Kidney (tissue), 13 donors: ENCODE measurements at regions not wholly inside any gene's neighbourhood (a gene's known extent, or its start where the extent isn't known, plus 50 kb on each side); places are given as distances from the start of the nearest gene placed in this dataset.

Source experiments
- DNase-seq, 5 donors: peaks; one replicate each; pipeline ENCODE4 v3.0.0-alpha.2; 2013 to 2020
- FAIRE-seq: peaks from 2 replicates; lab custom pipeline; 2012; peaks lifted over from hg19 to GRCh38; lab: Jason Lieb, UNC
- H3K27ac ChIP-seq, 2 donors: one replicate each; pipeline ENCODE4 v1.7.0; 2013; ENCODE audit warnings: low read depth in 2 of 2, low read length in 2 of 2, inconsistent platforms in 1 of 2
- H3K27me3 ChIP-seq: one replicate; pipeline ENCODE4 v1.7.1; 2013; ENCODE audit warnings: low read length, inconsistent platforms; ENCODE audit not compliant: control insufficient read depth, insufficient read depth
- H3K36me3 ChIP-seq, 3 donors: one replicate each; pipeline versions ENCODE4 v1.7.0 to v1.7.1; 2013; ENCODE audit warnings: low read length in 3 of 3, control low read depth in 1 of 3, inconsistent platforms in 1 of 3; ENCODE audit not compliant: insufficient read depth in 3 of 3, control insufficient read depth in 2 of 3
- H3K4me1 ChIP-seq, 3 donors: one replicate each; pipeline versions ENCODE4 v1.7.0 to v1.7.1; 2013; ENCODE audit warnings: low read length in 3 of 3, inconsistent platforms in 1 of 3, low read depth in 1 of 3; ENCODE audit not compliant: control insufficient read depth in 2 of 3, insufficient read depth in 2 of 3
- H3K4me3 ChIP-seq, 3 donors: one replicate each; pipeline versions ENCODE4 v1.7.0 to v1.8.1; 2013; ENCODE audit warnings: low read length in 3 of 3, control low read depth in 1 of 3, inconsistent platforms in 1 of 3
- H3K9ac ChIP-seq, 3 donors: one replicate each; pipeline versions ENCODE4 v1.7.0 to v1.7.1; 2013; ENCODE audit warnings: low read length in 3 of 3, control low read depth in 1 of 3, inconsistent platforms in 1 of 3
- H3K9me3 ChIP-seq, 3 donors: one replicate each; pipeline versions ENCODE4 v1.7.0 to v1.7.1; 2013; ENCODE audit warnings: low read length in 3 of 3, control low read depth in 1 of 3, inconsistent platforms in 1 of 3; ENCODE audit not compliant: control insufficient read depth in 2 of 3, insufficient read depth in 1 of 3
- intact Hi-C: fragments of 100-400 bp; cut with DNase I; formaldehyde crosslinking; loops from one replicate; pipeline ENCODE4 v1.11.1; 2022
- TF ChIP-seq, protein P1 (sequence below): IDR thresholded peaks from 3 replicates; pipeline ENCODE4 v1.5.1; 2012; ENCODE audit warnings: mild to moderate bottlenecking, moderate library complexity, borderline replicate concordance; ENCODE audit not compliant: insufficient read depth; ENCODE audit errors: extremely low read depth
- donor health status: control.
- donor health status: control.
- donor health status: control.
- donor health status: control.
- donor health status: control.
- donor health status: DM: yes; HTN: yes; CAD: no.
- donor health status: Normal renal cell carcinoma (clear cell type).

DNA sequence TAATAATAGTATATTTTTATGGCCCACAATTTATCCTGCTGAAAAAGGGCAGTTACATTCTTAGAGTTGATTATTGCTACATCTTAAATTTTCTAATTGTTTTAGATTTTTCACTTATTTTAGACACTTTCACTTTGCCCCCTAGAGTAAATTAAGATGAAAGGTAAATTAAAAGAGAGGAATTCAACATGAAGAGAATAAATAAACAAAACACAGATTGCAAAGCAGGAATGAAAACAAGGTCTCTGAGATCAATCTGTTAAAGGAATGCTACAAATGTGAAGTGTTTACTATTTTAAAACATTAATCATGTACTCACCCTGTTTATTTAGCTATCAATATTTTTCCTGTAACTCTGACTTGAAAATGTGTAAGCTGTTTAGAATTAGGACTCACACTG lies 113.5 kb upstream of the ETAA1 start:
- Histone ChIP-seq H3K27ac (no peak overlapping the region), H3K9me3 (no peaks in the 10 kb centered on the region), H3K36me3 (no peaks in the 10 kb centered on the region), H3K4me1 (no peaks in the 10 kb centered on the region), H3K4me3 (no peak overlapping the region), H3K27me3 (no peaks in the 10 kb centered on the region), H3K9ac (no peak overlapping the region)
- peak in 2 of 5 donors; percentile 27 to 69 for DNase-seq
- intact Hi-C loops, result no loop called here
- FAIRE-seq, result no peak
- TF ChIP-seq, protein P1, sequence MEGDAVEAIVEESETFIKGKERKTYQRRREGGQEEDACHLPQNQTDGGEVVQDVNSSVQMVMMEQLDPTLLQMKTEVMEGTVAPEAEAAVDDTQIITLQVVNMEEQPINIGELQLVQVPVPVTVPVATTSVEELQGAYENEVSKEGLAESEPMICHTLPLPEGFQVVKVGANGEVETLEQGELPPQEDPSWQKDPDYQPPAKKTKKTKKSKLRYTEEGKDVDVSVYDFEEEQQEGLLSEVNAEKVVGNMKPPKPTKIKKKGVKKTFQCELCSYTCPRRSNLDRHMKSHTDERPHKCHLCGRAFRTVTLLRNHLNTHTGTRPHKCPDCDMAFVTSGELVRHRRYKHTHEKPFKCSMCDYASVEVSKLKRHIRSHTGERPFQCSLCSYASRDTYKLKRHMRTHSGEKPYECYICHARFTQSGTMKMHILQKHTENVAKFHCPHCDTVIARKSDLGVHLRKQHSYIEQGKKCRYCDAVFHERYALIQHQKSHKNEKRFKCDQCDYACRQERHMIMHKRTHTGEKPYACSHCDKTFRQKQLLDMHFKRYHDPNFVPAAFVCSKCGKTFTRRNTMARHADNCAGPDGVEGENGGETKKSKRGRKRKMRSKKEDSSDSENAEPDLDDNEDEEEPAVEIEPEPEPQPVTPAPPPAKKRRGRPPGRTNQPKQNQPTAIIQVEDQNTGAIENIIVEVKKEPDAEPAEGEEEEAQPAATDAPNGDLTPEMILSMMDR, result no peak

DNA sequence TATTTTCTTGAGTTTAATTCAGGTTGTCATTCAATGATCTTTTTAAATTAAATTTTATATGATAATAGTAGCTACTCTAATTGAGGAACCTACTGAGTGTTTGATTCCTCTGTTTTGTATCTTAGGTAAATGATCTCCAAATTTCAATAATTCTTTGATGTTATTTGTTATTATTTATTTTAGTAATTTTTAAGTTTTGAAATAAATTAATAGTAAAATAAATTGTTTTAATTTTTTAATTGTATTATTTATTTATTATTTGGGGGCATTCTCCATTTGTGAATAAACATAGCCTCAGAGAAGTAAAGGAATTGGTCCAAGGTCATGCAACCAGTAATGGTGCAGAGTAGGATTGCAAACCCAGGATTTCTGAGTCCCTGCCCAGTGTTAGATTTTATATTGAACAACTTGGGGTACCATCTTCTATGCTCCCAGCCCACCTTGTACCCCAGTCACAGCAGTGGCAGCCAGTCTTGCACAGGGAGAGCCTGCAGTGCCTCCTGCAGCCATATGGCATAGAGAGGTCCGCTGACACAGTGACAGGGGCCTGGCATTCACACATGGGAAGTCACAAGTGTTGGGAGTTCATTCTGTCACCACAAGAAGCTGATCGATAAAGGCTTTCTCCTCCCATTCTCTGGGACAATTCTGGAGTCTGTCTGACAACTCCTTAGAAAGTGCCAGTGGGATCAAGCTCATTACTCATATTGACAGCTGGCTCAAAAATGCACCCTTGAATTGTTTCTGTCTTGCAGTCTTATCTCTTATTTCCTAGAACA lies 110.0 kb upstream of the ETAA1 start:
- Histone ChIP-seq H3K4me3 (no peak overlapping the region), H3K9ac (no peak overlapping the region), H3K27me3 (no peaks in the 10 kb centered on the region), H3K9me3 (no peaks in the 10 kb centered on the region), H3K27ac (no peak overlapping the region), H3K36me3 (no peaks in the 10 kb centered on the region), H3K4me1 (no peaks in the 10 kb centered on the region)
- FAIRE-seq (peak; percentile 90), DNase-seq (no peak)
- TF ChIP-seq, protein P1, result no peak
- intact Hi-C loops, result no loop called here

DNA sequence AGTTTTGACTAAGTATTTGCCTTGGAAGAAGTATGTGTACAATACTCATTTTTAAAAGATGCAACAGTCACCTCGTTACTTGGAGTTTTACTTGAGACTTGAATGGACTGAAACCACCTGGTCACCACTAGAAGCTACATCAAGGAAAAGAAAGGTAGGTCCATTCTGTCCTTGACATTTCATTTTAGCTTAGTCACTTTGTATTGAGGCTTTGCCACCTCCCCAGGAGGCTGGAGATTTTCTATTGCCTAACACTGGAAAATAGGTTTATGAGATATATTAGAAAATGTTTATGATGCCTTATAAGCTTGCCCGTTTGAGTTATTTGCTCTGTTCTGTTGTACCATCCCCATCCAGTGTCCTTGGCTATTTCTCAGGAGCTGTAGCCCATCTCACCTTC lies 107.9 kb upstream of the ETAA1 start:
- Histone ChIP-seq H3K9me3 (no peaks in the 10 kb centered on the region), H3K9ac (no peak overlapping the region), H3K27me3 (no peaks in the 10 kb centered on the region), H3K27ac (no peak overlapping the region), H3K36me3 (no peaks in the 10 kb centered on the region), H3K4me1 (no peaks in the 10 kb centered on the region), H3K4me3 (no peak overlapping the region)
- intact Hi-C loops, result no loop called here
- DNase-seq (no peak), FAIRE-seq (no peak)
- TF ChIP-seq, protein P1, result no peak

DNA sequence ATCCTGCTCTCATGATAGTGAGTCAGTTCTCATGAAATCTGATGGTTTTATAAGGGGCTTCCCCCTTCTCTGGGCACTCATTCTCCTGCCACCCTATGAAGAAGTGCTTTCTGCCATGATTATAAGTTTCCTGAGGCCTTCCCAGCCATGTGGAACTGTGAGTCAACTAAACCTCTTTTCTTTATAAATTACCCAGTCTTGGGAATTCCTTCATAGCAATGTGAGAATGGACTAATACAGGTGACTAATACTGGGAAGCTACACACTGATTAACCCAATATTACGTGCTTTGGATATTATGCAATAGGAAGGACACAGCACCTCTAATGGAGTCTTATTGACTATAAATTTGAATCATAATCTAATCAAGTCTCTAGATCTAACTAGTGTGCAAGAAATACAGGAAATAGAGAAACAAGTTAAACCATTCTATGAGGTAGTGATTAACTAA lies 107.2 kb upstream of the ETAA1 start:
- H3K4me1 ChIP-seq, result no peaks in the 10 kb centered on the region
- no peaks in the 10 kb centered on the region for H3K27me3 ChIP-seq
- no peaks in the 10 kb centered on the region for H3K9me3 ChIP-seq
- intact Hi-C loops, result no loop called here
- TF ChIP-seq, protein P1, result no peak
- no peaks in the 10 kb centered on the region for H3K36me3 ChIP-seq
- H3K4me3 ChIP-seq, result no peak overlapping the region
- H3K9ac ChIP-seq, result no peak overlapping the region
- no peak for FAIRE-seq
- H3K27ac ChIP-seq, result no peak overlapping the region
- DNase-seq, result no peak
